SK-N-SH treated with all-trans-retinoic acid at 6 μM for 48 hours (cell line): ENCODE measurements at regions not wholly inside any gene's neighbourhood (a gene's known extent, or its start where the extent isn't known, plus 50 kb on each side); places are given as distances from the start of the nearest gene placed in this dataset.
"Not testable (repeated sequence)": the region's sequence is repeated elsewhere in the genome, so short reads cannot be mapped to it uniquely, and the experiment has no call there.

Source experiments
- ESRRG ChIP-seq: fragments of 250-450 bp; sonication (Bioruptor Pico); IDR thresholded peaks from 2 replicates; pipeline ENCODE4 v1.6.1; 2021; ENCODE audit warnings: mild to moderate bottlenecking
- SNAI2 ChIP-seq: fragments of 250-450 bp; sonication (Bioruptor Pico); IDR thresholded peaks from 2 replicates; pipeline ENCODE4 v1.5.0; 2020; ENCODE audit warnings: mild to moderate bottlenecking, moderate library complexity

- not testable (repeated sequence) for TF ChIP-seq ESRRG; SNAI2 (CRISPR knock-in tag)
Observed at GRCh38 chr16:29137461-29137860, 152.6 kb downstream of the LAT start.
